Left ventricle myocardium inferior (tissue), 1 donor: ENCODE measurements at regions not wholly inside any gene's neighbourhood (a gene's known extent, or its start where the extent isn't known, plus 50 kb on each side); places are given as distances from the start of the nearest gene placed in this dataset.

Experiments used
- DNase-seq: peaks from one replicate; pipeline ENCODE4 v3.0.0-alpha.2; 2020
- H3K27ac ChIP-seq: fragments of 200-600 bp; replicated peaks from 2 replicates; pipeline ENCODE4 v1.8.0; 2021
- H3K27me3 ChIP-seq: fragments of 200-600 bp; 2 replicates; pipeline ENCODE4 v1.8.0; 2021; ENCODE audit warnings: low read depth
- H3K36me3 ChIP-seq: fragments of 200-600 bp; 2 replicates; pipeline ENCODE4 v1.8.0; 2021
- H3K4me1 ChIP-seq: fragments of 200-600 bp; 2 replicates; pipeline ENCODE4 v1.8.0; 2021
- H3K4me3 ChIP-seq: fragments of 200-600 bp; 2 replicates; pipeline ENCODE4 v1.8.0; 2021; ENCODE audit warnings: mild to moderate bottlenecking, moderate library complexity
- H3K9me3 ChIP-seq: fragments of 200-600 bp; replicated peaks from 2 replicates; pipeline ENCODE4 v1.8.0; 2021
- intact Hi-C: fragments of 100-400 bp; cut with micrococcal nuclease; formaldehyde crosslinking; loops from one replicate; pipeline ENCODE4 v1.11.0; 2022
- TF ChIP-seq, protein P1 (sequence below): fragments of 200-600 bp; IDR thresholded peaks from 2 replicates; pipeline ENCODE4 v1.8.0; 2021; ENCODE audit warnings: antibody characterized with exemption, mild to moderate bottlenecking, borderline replicate concordance
- donor health status: DM: no; HTN: yes; CAD: no; lungs with severe emphysema.

DNA sequence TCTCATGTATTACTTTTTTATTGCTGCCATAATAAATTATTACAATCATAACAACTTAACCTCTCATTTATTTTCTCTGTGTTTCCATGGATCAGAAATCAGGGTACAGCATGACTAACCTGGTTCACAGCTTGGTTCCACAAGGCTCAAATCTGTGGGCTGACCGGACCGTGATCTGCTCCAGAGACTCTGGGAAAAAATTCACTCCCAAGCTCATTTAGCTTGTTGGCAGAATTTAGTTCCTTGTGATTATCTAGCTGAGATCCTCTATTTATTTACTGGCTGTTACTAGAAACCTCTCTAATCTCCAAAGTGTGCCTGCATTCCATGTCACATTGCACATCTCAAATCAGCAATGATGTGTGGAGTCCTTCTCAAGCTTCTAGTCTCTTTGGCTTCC, 386.6 kb downstream of the DIPK2A start:
- Histone ChIP-seq H3K4me3 (no peak overlapping the region), H3K27me3 (no peaks in the 10 kb centered on the region), H3K4me1 (no peaks in the 10 kb centered on the region), H3K9me3 (no peaks in the 10 kb centered on the region), H3K27ac (no peak overlapping the region), H3K36me3 (no peaks in the 10 kb centered on the region)
- intact Hi-C loops, result no loop called here
- no peak for DNase-seq
- TF ChIP-seq, protein P1, sequence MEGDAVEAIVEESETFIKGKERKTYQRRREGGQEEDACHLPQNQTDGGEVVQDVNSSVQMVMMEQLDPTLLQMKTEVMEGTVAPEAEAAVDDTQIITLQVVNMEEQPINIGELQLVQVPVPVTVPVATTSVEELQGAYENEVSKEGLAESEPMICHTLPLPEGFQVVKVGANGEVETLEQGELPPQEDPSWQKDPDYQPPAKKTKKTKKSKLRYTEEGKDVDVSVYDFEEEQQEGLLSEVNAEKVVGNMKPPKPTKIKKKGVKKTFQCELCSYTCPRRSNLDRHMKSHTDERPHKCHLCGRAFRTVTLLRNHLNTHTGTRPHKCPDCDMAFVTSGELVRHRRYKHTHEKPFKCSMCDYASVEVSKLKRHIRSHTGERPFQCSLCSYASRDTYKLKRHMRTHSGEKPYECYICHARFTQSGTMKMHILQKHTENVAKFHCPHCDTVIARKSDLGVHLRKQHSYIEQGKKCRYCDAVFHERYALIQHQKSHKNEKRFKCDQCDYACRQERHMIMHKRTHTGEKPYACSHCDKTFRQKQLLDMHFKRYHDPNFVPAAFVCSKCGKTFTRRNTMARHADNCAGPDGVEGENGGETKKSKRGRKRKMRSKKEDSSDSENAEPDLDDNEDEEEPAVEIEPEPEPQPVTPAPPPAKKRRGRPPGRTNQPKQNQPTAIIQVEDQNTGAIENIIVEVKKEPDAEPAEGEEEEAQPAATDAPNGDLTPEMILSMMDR, result no peak

DNA sequence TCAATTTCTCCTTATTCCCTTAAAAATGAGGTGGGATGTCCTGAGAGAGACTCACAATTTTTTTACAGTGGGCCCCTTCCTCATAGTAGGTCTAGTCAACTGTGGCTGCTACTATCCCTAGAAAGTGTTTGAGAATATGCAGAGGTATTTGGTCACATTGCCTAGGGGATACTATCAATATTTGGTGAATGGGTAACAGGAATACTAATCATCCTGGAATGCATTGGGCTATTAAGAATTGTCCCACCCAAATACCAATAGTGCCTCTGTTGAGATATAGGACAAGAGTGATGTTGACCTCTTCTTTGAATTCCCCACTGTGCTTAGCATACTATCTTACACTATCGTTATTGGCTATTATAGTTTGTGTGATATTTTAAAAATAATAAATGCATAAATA, 389.4 kb downstream of the DIPK2A start:
- Histone ChIP-seq H3K4me3 (no peak overlapping the region), H3K36me3 (no peaks in the 10 kb centered on the region), H3K27ac (no peak overlapping the region), H3K9me3 (no peaks in the 10 kb centered on the region), H3K27me3 (no peaks in the 10 kb centered on the region), H3K4me1 (no peaks in the 10 kb centered on the region)
- TF ChIP-seq, protein P1, result no peak
- DNase-seq, result no peak
- intact Hi-C loops, result no loop called here

DNA sequence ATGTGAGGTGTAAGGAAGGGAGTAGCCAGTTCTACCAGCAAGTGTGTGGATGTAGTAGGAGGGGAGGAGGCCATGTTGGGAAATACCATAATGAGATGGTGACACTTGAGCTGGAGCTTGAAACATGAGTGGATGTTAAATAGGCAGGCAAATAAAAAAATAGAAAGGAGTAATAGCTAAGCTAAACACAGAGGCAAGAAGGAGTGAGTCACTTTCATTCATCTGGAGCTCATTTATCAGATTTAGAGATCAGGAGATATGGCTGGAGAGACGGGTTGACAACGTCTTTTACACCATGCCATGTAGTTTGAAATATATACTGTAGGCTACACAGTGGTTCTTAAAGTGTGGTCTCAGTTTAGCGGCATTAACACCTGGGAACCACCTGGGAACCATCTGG, 390.5 kb downstream of the DIPK2A start:
- Histone ChIP-seq H3K27me3 (no peaks in the 10 kb centered on the region), H3K9me3 (peaks cover 2% of the 10 kb centered on the region), H3K4me1 (no peaks in the 10 kb centered on the region), H3K27ac (no peak overlapping the region), H3K4me3 (no peak overlapping the region), H3K36me3 (no peaks in the 10 kb centered on the region)
- DNase-seq, result no peak
- TF ChIP-seq, protein P1, result no peak
- intact Hi-C loops, result no loop called here

DNA sequence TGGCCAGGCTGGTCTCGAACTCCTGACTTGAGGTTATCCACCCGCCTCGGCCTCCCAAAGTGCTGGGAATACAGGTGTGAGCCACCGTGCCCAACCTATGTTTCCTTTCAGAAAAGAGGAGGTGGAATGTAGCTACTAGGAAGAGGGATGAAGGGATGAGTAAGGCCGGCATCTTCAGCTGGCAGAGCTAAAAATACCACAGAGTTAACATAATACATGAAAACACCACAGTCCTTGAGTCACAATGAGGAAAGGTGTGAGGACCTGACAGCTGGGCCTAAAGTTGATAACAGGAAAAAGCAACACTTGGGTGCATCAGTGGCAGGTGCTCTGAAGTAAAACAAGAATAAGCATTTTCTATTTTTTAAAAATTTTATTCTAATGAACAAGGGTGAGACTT, 392.2 kb downstream of the DIPK2A start:
- Histone ChIP-seq H3K9me3 (peaks cover 17% of the 10 kb centered on the region), H3K4me1 (no peaks in the 10 kb centered on the region), H3K4me3 (no peak overlapping the region), H3K27me3 (no peaks in the 10 kb centered on the region), H3K36me3 (no peaks in the 10 kb centered on the region), H3K27ac (no peak overlapping the region)
- TF ChIP-seq, protein P1, result no peak
- no peak for DNase-seq
- intact Hi-C loops, result no loop called here

DNA sequence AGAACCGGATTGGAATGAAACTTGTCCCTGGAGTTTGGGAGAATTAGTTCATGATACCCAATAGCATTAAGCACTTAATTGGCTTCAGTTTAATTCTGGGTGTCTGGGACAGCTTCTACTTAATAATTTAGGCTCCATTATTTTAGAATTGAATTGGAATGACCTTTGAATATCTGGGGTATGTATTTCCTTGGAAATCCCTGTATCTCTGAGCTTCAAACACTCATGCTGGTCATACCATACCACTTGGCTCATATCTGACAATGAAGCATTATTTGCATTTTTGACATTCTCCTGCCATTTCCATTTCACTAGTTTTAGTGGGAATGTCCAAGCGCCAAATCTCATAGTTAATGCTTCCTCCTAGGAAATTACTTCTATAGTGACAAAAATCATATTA, 393.1 kb downstream of the DIPK2A start:
- no peak overlapping the region for H3K27ac ChIP-seq
- peaks cover 25% of the 10 kb centered on the region for H3K9me3 ChIP-seq
- intact Hi-C loops, result no loop called here
- TF ChIP-seq, protein P1, result no peak
- no peak overlapping the region for H3K4me3 ChIP-seq
- H3K36me3 ChIP-seq, result no peaks in the 10 kb centered on the region
- no peak for DNase-seq
- H3K27me3 ChIP-seq, result no peaks in the 10 kb centered on the region
- H3K4me1 ChIP-seq, result no peaks in the 10 kb centered on the region
